ENCODE measurements at regions not wholly inside any gene's neighbourhood (a gene's known extent, or its start where the extent isn't known, plus 50 kb on each side); places are given as distances from the start of the nearest gene placed in this dataset.

DNA sequence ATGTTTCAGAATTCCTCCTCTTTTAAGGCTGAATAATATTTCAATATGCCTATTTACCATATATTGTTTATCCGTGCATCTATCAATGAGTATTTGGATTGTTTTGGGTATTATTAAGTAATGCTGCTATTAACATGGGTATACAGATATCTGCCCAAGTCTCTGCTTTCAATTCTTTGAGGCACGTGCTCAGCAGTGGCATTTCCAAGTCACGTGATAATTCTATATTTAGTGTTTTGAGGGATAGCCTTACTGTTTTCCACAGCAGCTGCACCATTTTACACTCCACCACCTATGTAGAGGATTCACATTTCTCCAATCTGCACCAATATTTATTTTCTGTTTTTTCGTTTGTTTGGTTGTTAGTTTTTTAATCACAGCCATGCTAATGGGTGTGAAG, 636.8 kb upstream of the ANKRD30A start:
- no peak for TF ChIP-seq CTCF (IDR thresholded peaks at IDR 0.05)
- TF ChIP-seq POLR2AphosphoS5 (IDR thresholded peaks at IDR 0.05): no peak
- TF ChIP-seq POLR2A (IDR thresholded peaks at IDR 0.05): no peak
- no peak for TF ChIP-seq EP300 (IDR thresholded peaks at IDR 0.05)

Data from upper lobe of left lung (tissue), 4 donors.